WERI-Rb-1 (cell line): ENCODE measurements at regions not wholly inside any gene's neighbourhood (a gene's known extent, or its start where the extent isn't known, plus 50 kb on each side); places are given as distances from the start of the nearest gene placed in this dataset.
A peak's percentile ranks its signal among the peaks of the same experiment; 100 is the strongest.

Experiments used
- DNase-seq: peaks from one replicate; pipeline ENCODE4 v3.0.0-alpha.2; 2020
- H3K27ac ChIP-seq: fragments of 250-450 bp; sonication (Bioruptor Pico); 2 replicates; pipeline ENCODE4 v1.5.1; 2020; ENCODE audit warnings: mild to moderate bottlenecking, moderate library complexity
- H3K27me3 ChIP-seq: fragments of 250-450 bp; sonication (Bioruptor Pico); 2 replicates; pipeline ENCODE4 v1.5.1; 2021; ENCODE audit warnings: mild to moderate bottlenecking, low read depth, moderate library complexity; ENCODE audit not compliant: insufficient read depth, severe bottlenecking
- H3K36me3 ChIP-seq: fragments of 250-450 bp; sonication (Bioruptor Pico); 2 replicates; pipeline ENCODE4 v1.5.1; 2020; ENCODE audit warnings: mild to moderate bottlenecking, moderate library complexity
- H3K4me3 ChIP-seq: 2 replicates; pipeline ENCODE4 v1.5.1; 2011; ENCODE audit warnings: low read depth, mild to moderate bottlenecking, control low read depth, low read length
- H3K9me3 ChIP-seq: fragments of 250-450 bp; sonication (Bioruptor Pico); 2 replicates; pipeline ENCODE4 v1.5.1; 2021; ENCODE audit warnings: mild to moderate bottlenecking, moderate library complexity; ENCODE audit not compliant: severe bottlenecking
- TF ChIP-seq, protein P1 (sequence below): IDR thresholded peaks from 2 replicates; pipeline ENCODE4 v1.5.1; 2011; ENCODE audit warnings: low read depth, mild to moderate bottlenecking, control low read depth, inconsistent platforms, low read length

DNA sequence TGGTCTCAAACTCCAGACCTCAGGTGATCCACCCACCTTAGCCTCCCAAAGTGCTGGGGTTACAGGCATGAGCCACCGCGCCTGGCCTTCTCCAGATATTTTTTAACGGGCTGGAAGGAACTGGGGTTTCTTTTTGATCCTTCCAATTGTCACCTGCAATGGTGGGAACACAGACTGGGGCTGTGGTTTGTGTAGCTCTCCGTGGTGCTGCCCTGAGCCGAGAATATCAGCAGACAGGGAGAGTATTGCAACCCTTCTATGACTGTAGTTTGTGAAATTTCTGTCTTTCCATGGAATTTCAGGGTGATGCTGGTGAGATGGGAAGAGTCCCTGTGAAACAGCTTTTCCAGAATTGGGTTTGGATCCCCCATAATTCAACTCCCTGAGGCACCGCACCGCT lies 263.5 kb downstream of the ENGASE start:
- no peaks in the 10 kb centered on the region for H3K36me3 ChIP-seq
- no peak overlapping the region for H3K4me3 ChIP-seq
- no peaks in the 10 kb centered on the region for H3K27me3 ChIP-seq
- TF ChIP-seq, protein P1, sequence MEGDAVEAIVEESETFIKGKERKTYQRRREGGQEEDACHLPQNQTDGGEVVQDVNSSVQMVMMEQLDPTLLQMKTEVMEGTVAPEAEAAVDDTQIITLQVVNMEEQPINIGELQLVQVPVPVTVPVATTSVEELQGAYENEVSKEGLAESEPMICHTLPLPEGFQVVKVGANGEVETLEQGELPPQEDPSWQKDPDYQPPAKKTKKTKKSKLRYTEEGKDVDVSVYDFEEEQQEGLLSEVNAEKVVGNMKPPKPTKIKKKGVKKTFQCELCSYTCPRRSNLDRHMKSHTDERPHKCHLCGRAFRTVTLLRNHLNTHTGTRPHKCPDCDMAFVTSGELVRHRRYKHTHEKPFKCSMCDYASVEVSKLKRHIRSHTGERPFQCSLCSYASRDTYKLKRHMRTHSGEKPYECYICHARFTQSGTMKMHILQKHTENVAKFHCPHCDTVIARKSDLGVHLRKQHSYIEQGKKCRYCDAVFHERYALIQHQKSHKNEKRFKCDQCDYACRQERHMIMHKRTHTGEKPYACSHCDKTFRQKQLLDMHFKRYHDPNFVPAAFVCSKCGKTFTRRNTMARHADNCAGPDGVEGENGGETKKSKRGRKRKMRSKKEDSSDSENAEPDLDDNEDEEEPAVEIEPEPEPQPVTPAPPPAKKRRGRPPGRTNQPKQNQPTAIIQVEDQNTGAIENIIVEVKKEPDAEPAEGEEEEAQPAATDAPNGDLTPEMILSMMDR: no peak
- H3K27ac ChIP-seq: no peak overlapping the region
- H3K9me3 ChIP-seq: no peaks in the 10 kb centered on the region
- no peak for DNase-seq

DNA sequence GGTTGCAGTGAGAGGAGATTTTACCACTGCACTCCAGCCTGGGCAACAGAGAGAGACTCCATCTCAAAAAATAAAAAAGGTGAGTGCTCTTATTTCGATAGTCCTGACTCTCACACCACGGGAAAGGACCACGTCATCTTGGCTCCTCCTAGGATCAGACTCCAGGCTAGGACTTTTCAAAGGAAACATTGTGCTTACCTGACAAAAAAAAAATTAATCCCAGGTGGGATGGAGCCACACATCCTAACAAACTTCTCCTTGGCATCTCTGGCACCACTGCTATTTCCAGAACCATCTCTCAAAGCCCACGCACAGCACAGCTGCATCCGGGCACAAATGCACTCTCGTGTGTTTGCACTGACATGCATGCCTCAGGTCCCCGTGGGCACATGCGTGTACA lies 262.4 kb downstream of the ENGASE start:
- H3K27me3 ChIP-seq: no peaks in the 10 kb centered on the region
- H3K9me3 ChIP-seq: no peaks in the 10 kb centered on the region
- no peak for DNase-seq

DNA sequence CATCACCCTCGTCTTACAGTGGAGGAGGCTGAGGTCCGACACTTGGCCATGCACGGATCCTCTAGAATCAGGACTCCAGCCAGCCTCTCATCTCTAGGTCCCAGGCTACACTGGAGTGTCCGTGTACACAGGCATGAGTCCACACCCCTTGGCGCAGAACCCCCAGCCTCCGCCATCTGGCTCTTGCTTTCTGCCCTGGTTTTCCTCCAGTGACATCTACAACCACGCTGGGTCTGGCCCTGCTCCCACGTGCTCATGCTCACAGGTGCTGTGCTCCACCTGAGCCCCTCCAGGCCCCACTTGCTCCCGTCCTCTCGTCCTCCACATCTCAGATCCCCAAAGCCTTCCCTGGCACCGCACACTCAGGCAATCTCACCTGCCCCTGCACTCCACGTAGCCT lies 260.8 kb downstream of the ENGASE start:
- DNase-seq: no peak
- Histone ChIP-seq H3K27me3 (no peaks in the 10 kb centered on the region), H3K36me3 (no peaks in the 10 kb centered on the region), H3K9me3 (no peaks in the 10 kb centered on the region), H3K27ac (no peak overlapping the region), H3K4me3 (no peak overlapping the region)
- TF ChIP-seq, protein P1: no peak

More for the DNA sequence above, 262.4 kb downstream of the ENGASE start:
- Histone ChIP-seq H3K4me3 (no peak overlapping the region), H3K27ac (no peak overlapping the region), H3K36me3 (no peaks in the 10 kb centered on the region)
- TF ChIP-seq, protein P1: no peak

DNA sequence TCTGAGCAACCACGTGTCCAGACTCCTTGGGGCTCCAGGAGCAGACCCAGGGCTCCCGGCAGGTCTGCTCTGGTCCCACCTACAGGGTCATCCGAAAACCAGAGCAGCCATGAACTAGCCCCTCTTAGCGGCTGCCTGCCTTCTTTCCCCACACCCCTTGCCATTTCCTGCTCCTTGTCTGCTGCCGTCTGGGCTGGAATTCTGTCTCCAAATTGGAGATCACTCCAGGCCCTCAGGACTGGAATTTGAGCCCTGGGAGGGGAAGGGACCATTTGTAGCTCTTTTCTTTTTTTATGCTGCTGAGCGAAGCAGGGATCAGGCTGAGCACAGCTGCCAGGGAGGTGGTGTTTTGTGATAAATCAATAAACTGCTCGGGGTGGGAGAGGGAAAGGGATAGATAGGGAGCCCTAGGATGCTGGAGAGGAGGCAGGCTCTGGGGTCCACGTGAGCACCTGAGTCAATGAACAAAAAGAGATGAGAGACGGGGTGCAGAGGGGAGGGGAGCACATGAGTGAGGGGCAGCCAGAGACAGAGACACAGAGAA lies 257.5 kb downstream of the ENGASE start:
- no peak for DNase-seq
- Histone ChIP-seq H3K36me3 (no peaks in the 10 kb centered on the region; the same call in 1 of the 2 replicates), H3K9me3 (no peaks in the 10 kb centered on the region), H3K4me3 (no peak overlapping the region), H3K27ac (peak overlapping the region; percentile 7; the same call in 1 of the 2 replicates), H3K27me3 (no peaks in the 10 kb centered on the region)
- TF ChIP-seq, protein P1: no peak

DNA sequence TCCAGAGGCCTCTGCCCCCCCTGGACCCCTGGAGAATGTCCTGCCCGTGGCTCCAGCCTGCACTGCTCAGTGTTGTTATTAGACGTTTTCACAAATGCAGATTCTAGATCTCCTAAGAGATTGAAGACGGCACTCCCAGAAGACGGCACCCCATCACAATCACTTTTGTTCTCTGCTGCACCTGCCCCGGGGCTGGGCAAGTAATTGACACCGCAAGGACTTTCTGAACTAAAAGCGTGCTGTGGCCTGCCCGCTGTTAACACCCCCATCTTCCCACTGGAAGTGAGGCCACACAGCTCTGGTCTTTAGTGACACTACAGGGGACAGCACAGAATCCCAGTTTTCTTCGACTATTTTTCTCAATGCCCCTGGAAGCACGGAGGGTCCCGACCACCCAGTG lies 256.9 kb downstream of the ENGASE start:
- Histone ChIP-seq H3K27ac (peak overlapping the region; percentile 7; the same call in 1 of the 2 replicates), H3K9me3 (no peaks in the 10 kb centered on the region), H3K27me3 (no peaks in the 10 kb centered on the region), H3K4me3 (no peak overlapping the region), H3K36me3 (no peaks in the 10 kb centered on the region; the same call in 1 of the 2 replicates)
- no peak for DNase-seq
- TF ChIP-seq, protein P1: no peak

DNA sequence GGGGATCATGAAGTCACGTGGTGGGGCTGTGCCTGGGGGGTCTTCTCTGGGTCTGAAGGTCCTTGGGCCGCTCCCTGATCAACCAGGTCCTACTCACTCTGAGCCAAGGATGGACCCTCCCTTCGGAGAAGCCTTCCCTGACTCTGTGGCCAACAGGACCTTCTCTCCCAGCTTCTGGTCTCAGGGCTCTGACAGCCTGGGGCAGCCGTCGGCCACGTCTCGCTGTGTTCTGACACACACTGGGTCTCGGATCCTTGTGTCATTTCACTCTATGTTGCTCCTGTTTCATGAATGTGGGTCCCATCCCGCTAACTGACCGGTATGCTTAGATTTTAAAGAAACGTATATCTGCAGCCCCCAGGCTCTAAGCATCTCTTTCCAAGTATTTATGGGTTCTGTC lies 256.1 kb downstream of the ENGASE start:
- no peak for DNase-seq
- TF ChIP-seq, protein P1: no peak
- H3K27ac ChIP-seq: no peak overlapping the region
- no peaks in the 10 kb centered on the region for H3K27me3 ChIP-seq
- H3K9me3 ChIP-seq: no peaks in the 10 kb centered on the region
- no peaks in the 10 kb centered on the region; the same call in 1 of the 2 replicates for H3K36me3 ChIP-seq
- no peak overlapping the region for H3K4me3 ChIP-seq
